ACC112 (cell line): ENCODE measurements at regions not wholly inside any gene's neighbourhood (a gene's known extent, or its start where the extent isn't known, plus 50 kb on each side); places are given as distances from the start of the nearest gene placed in this dataset.

ENCODE experiments used
- H2AFZ ChIP-seq: fragments of 200-600 bp; sonication (generic); one replicate; pipeline ENCODE4 v1.6.0; 2017; ENCODE audit warnings: antibody characterized with exemption, low read length; ENCODE audit not compliant: unreplicated experiment
- H3K27ac ChIP-seq: fragments of 200-600 bp; sonication (generic); 2 replicates; pipeline ENCODE4 v1.5.1; 2014; ENCODE audit warnings: low read depth, mild to moderate bottlenecking, antibody characterized with exemption, low read length, moderate library complexity
- H3K27me3 ChIP-seq: fragments of 200-600 bp; sonication (generic); 2 replicates; pipeline ENCODE4 v1.6.1; 2014; ENCODE audit warnings: mild to moderate bottlenecking, antibody characterized with exemption, low read length, moderate library complexity, mixed read lengths; ENCODE audit not compliant: insufficient read depth
- H3K36me3 ChIP-seq: fragments of 200-600 bp; sonication (generic); 2 replicates; pipeline ENCODE4 v1.6.1; 2016; ENCODE audit warnings: mild to moderate bottlenecking, antibody characterized with exemption, low read length, moderate library complexity, mixed read lengths; ENCODE audit not compliant: insufficient read depth
- H3K4me1 ChIP-seq: fragments of 200-600 bp; sonication (generic); one replicate; pipeline ENCODE4 v1.6.1; 2016; ENCODE audit warnings: low read length, mixed read lengths; ENCODE audit not compliant: insufficient read depth, unreplicated experiment, control insufficient read depth
- H3K4me3 ChIP-seq: fragments of 200-600 bp; sonication (generic); 2 replicates; pipeline ENCODE4 v1.5.1; 2014; ENCODE audit warnings: mild to moderate bottlenecking, low read depth, low read length
- H3K79me2 ChIP-seq: fragments of 200-600 bp; sonication (generic); one replicate; pipeline ENCODE4 v1.6.0; 2016; ENCODE audit warnings: low read length; ENCODE audit not compliant: control insufficient read depth, unreplicated experiment, insufficient read depth

GRCh38 chr5:156170351-156170961 is 156.5 kb upstream of the SGCD start:
- Histone ChIP-seq H3K4me1 (no peaks in the 10 kb centered on the region), H3K27ac (no peak overlapping the region), H3K27me3 (no peaks in the 10 kb centered on the region), H3K4me3 (no peak overlapping the region), H3K79me2 (no peaks in the 10 kb centered on the region), H3K36me3 (no peaks in the 10 kb centered on the region), H2AFZ (no peak overlapping the region)

- Histone ChIP-seq H3K4me1 (no peaks in the 10 kb centered on the region), H3K79me2 (no peaks in the 10 kb centered on the region), H3K27ac (no peak overlapping the region), H3K4me3 (no peak overlapping the region), H3K36me3 (no peaks in the 10 kb centered on the region), H2AFZ (no peak overlapping the region), H3K27me3 (no peaks in the 10 kb centered on the region)
Measured at GRCh38 chr5:156174225-156174624, 152.7 kb upstream of the SGCD start.

- H3K4me3 ChIP-seq: no peak overlapping the region
- H2AFZ ChIP-seq: no peak overlapping the region
- H3K36me3 ChIP-seq: no peaks in the 10 kb centered on the region
- H3K27me3 ChIP-seq: no peaks in the 10 kb centered on the region
- H3K27ac ChIP-seq: no peak overlapping the region
- no peaks in the 10 kb centered on the region for H3K4me1 ChIP-seq
- H3K79me2 ChIP-seq: no peaks in the 10 kb centered on the region
Measured at GRCh38 chr5:156178117-156178516, 148.8 kb upstream of the SGCD start.

GRCh38 chr5:156181656-156182055 is 145.3 kb upstream of the SGCD start:
- H3K27ac ChIP-seq: no peak overlapping the region
- H3K4me3 ChIP-seq: no peak overlapping the region
- H3K36me3 ChIP-seq: no peaks in the 10 kb centered on the region
- H3K27me3 ChIP-seq: no peaks in the 10 kb centered on the region
- no peaks in the 10 kb centered on the region for H3K4me1 ChIP-seq
- H2AFZ ChIP-seq: no peak overlapping the region
- no peaks in the 10 kb centered on the region for H3K79me2 ChIP-seq

- no peaks in the 10 kb centered on the region for H3K36me3 ChIP-seq
- peaks cover 3% of the 10 kb centered on the region for H3K4me1 ChIP-seq
Measured at GRCh38 chr5:156182174-156182967, 144.6 kb upstream of the SGCD start.

GRCh38 chr5:156186760-156187159 is 140.2 kb upstream of the SGCD start:
- Histone ChIP-seq H3K27ac (peak overlapping the region; percentile 37), H3K4me1 (peaks cover 3% of the 10 kb centered on the region), H3K4me3 (no peak overlapping the region), H3K27me3 (no peaks in the 10 kb centered on the region), H3K36me3 (no peaks in the 10 kb centered on the region), H2AFZ (no peak overlapping the region), H3K79me2 (no peaks in the 10 kb centered on the region)

More at GRCh38 chr5:156182174-156182967, 144.6 kb upstream of the SGCD start:
- no peaks in the 10 kb centered on the region for H3K27me3 ChIP-seq
- H2AFZ ChIP-seq: no peak overlapping the region
- no peak overlapping the region for H3K4me3 ChIP-seq
- H3K27ac ChIP-seq: no peak overlapping the region
- no peaks in the 10 kb centered on the region for H3K79me2 ChIP-seq

GRCh38 chr5:156188016-156188415 is 138.9 kb upstream of the SGCD start:
- H3K4me3 ChIP-seq: no peak overlapping the region
- H3K27ac ChIP-seq: no peak overlapping the region
- no peaks in the 10 kb centered on the region for H3K36me3 ChIP-seq
- no peaks in the 10 kb centered on the region for H3K27me3 ChIP-seq
- no peaks in the 10 kb centered on the region for H3K79me2 ChIP-seq
- H2AFZ ChIP-seq: no peak overlapping the region
- H3K4me1 ChIP-seq: peaks cover 3% of the 10 kb centered on the region

- no peak overlapping the region for H2AFZ ChIP-seq
- peaks cover 3% of the 10 kb centered on the region for H3K4me1 ChIP-seq
- no peak overlapping the region for H3K27ac ChIP-seq
- H3K4me3 ChIP-seq: no peak overlapping the region
- H3K27me3 ChIP-seq: no peaks in the 10 kb centered on the region
- no peaks in the 10 kb centered on the region for H3K36me3 ChIP-seq
- H3K79me2 ChIP-seq: no peaks in the 10 kb centered on the region
Measured at GRCh38 chr5:156189628-156190027, 137.3 kb upstream of the SGCD start.

- Histone ChIP-seq H3K27ac (no peak overlapping the region), H3K27me3 (no peaks in the 10 kb centered on the region), H3K4me1 (peaks cover 3% of the 10 kb centered on the region), H2AFZ (no peak overlapping the region), H3K36me3 (no peaks in the 10 kb centered on the region), H3K79me2 (no peaks in the 10 kb centered on the region), H3K4me3 (no peak overlapping the region)
Measured at GRCh38 chr5:156191547-156191946, 135.4 kb upstream of the SGCD start.

GRCh38 chr5:156197042-156197635 is 129.8 kb upstream of the SGCD start:
- no peak overlapping the region for H2AFZ ChIP-seq
- no peak overlapping the region for H3K4me3 ChIP-seq
- H3K36me3 ChIP-seq: no peaks in the 10 kb centered on the region
- no peak overlapping the region for H3K27ac ChIP-seq
- peaks cover 18% of the 10 kb centered on the region for H3K4me1 ChIP-seq
- H3K79me2 ChIP-seq: no peaks in the 10 kb centered on the region
- H3K27me3 ChIP-seq: no peaks in the 10 kb centered on the region

GRCh38 chr5:156199045-156199444 is 127.9 kb upstream of the SGCD start:
- no peak overlapping the region for H3K27ac ChIP-seq
- no peak overlapping the region for H3K4me3 ChIP-seq
- no peak overlapping the region for H2AFZ ChIP-seq
- H3K79me2 ChIP-seq: no peaks in the 10 kb centered on the region
- H3K36me3 ChIP-seq: no peaks in the 10 kb centered on the region
- H3K27me3 ChIP-seq: no peaks in the 10 kb centered on the region
- H3K4me1 ChIP-seq: peaks cover 28% of the 10 kb centered on the region
